HEK293 (cell line): ENCODE measurements at regions not wholly inside any gene's neighbourhood (a gene's known extent, or its start where the extent isn't known, plus 50 kb on each side); places are given as distances from the start of the nearest gene placed in this dataset.
"Not testable (repeated sequence)": the region's sequence is repeated elsewhere in the genome, so short reads cannot be mapped to it uniquely, and the experiment has no call there.

Experiments used
- CTCF ChIP-seq: fragments of 450-650 bp; formaldehyde crosslinking; IDR thresholded peaks from 2 replicates; pipeline ENCODE4 v1.5.1; 2016; ENCODE audit warnings: missing biosample characterization, missing genetic modification characterization
- PBX3 ChIP-seq: sonication (generic); formaldehyde crosslinking; IDR thresholded peaks from 2 replicates; pipeline ENCODE4 v1.8.1; 2022; ENCODE audit warnings: mild to moderate bottlenecking, moderate library complexity, missing genetic modification reagents
- REST ChIP-seq: fragments of 450-650 bp; formaldehyde crosslinking; IDR thresholded peaks from 2 replicates; pipeline ENCODE4 v1.5.1; 2016; ENCODE audit warnings: missing biosample characterization, missing genetic modification characterization
- ZBTB21 ChIP-seq: fragments of 450-650 bp; formaldehyde crosslinking; IDR thresholded peaks from 2 replicates; pipeline ENCODE4 v1.5.1; 2017; ENCODE audit warnings: missing biosample characterization, missing genetic modification characterization
- ZNF654 ChIP-seq: fragments of 450-650 bp; formaldehyde crosslinking; IDR thresholded peaks from 2 replicates; pipeline ENCODE4 v1.5.1; 2016; ENCODE audit warnings: low read depth, missing biosample characterization, missing genetic modification characterization
- ZNF707 ChIP-seq: fragments of 450-650 bp; formaldehyde crosslinking; IDR thresholded peaks from 2 replicates; pipeline ENCODE4 v1.5.1; 2016; ENCODE audit warnings: missing biosample characterization, missing genetic modification characterization

- TF ChIP-seq CTCF (tag by site-specific recombination); REST (tag by site-specific recombination); ZNF654 (tag by site-specific recombination); ZNF707 (tag by site-specific recombination); PBX3: not testable (repeated sequence)
- TF ChIP-seq ZBTB21 (tag by site-specific recombination) = peak; percentile 64; the same call in 1 of the 2 replicates
Measured at GRCh38 chr1:148387122-148387948, 95.8 kb downstream of the PPIAL4G start.
